ENCODE measurements at regions not wholly inside any gene's neighbourhood (a gene's known extent, or its start where the extent isn't known, plus 50 kb on each side); places are given as distances from the start of the nearest gene placed in this dataset.
"Not testable (repeated sequence)": the region's sequence is repeated elsewhere in the genome, so short reads cannot be mapped to it uniquely, and the experiment has no call there.

DNA sequence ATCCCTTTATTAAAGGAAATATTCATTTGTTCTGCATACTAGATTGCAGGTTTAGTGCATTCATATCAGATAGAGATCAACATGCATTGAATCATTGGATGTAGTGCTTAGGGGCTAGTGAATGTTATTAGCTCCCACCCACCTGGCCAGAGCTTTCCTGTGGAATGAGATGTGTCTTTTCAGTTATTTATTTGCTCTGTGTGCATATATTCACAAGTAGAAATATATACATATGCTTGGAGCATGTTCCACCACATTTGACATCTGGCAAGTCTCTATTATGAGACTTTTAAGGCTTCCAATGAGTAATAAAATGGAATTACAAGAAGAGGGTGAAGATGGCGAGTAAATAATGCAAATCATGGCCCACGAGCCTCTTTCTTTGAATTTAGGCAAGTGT lies 180.0 kb upstream of the LMO3 start:
- no peak overlapping the region for H3K4me3 ChIP-seq (ENCODE audit: low read depth, low read length)
- TF ChIP-seq, protein P1, sequence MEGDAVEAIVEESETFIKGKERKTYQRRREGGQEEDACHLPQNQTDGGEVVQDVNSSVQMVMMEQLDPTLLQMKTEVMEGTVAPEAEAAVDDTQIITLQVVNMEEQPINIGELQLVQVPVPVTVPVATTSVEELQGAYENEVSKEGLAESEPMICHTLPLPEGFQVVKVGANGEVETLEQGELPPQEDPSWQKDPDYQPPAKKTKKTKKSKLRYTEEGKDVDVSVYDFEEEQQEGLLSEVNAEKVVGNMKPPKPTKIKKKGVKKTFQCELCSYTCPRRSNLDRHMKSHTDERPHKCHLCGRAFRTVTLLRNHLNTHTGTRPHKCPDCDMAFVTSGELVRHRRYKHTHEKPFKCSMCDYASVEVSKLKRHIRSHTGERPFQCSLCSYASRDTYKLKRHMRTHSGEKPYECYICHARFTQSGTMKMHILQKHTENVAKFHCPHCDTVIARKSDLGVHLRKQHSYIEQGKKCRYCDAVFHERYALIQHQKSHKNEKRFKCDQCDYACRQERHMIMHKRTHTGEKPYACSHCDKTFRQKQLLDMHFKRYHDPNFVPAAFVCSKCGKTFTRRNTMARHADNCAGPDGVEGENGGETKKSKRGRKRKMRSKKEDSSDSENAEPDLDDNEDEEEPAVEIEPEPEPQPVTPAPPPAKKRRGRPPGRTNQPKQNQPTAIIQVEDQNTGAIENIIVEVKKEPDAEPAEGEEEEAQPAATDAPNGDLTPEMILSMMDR (IDR thresholded peaks at IDR 0.05; ENCODE audit: low read depth, low read length, missing control alignments) = no peak
- DNase-seq (ENCODE audit: low read depth) = no peak
- in situ Hi-C loops (cut with HindIII; ENCODE audit: low sequenced_read_pairs) = no loop called here

DNA sequence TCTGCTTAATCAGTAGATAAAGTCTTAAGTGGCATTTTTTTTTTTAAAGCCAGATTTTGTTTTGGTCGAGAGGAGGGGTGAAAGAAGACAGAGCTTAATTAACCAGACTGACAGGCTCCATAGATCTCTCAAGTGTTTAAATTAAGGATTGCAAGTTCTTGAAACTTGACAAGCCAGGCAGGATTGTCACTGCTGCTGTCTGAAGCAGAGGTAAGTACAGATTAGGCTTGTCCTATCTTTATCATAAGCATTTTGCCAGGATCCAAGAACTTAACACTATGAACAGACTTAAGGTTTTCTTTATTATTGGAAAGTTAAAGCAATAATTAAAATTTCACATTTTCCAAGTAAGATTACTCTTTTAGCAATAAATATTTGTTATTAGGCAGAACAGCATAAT lies 179.6 kb upstream of the LMO3 start:
- H3K4me3 ChIP-seq (ENCODE audit: low read depth, low read length) = no peak overlapping the region
- DNase-seq (ENCODE audit: low read depth) = no peak
- in situ Hi-C loops (cut with HindIII; ENCODE audit: low sequenced_read_pairs) = no loop called here
- TF ChIP-seq, protein P1 (IDR thresholded peaks at IDR 0.05; ENCODE audit: low read depth, low read length, missing control alignments) = no peak

DNA sequence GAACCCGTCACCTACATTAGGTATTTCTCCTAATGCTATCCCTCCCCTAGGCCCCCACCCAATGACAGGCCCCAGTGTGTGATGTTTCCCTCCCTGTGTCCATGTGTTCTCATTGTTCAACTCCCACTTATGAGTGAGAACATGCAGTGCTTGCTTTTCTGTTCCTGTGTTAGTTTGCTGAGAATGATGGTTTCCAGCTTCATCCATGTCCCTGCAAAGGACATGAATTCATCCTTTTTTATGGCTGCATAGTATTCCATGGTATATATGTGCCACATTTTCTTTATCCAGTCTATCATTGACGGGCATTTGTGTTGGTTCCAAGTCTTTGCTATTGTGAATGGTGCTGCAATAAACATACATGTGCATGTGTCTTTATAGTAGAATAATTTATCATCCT lies 163.2 kb upstream of the LMO3 start:
- in situ Hi-C loops (cut with HindIII; ENCODE audit: low sequenced_read_pairs); H3K4me3 ChIP-seq (ENCODE audit: low read depth, low read length); DNase-seq (ENCODE audit: low read depth): not testable (repeated sequence)

DNA sequence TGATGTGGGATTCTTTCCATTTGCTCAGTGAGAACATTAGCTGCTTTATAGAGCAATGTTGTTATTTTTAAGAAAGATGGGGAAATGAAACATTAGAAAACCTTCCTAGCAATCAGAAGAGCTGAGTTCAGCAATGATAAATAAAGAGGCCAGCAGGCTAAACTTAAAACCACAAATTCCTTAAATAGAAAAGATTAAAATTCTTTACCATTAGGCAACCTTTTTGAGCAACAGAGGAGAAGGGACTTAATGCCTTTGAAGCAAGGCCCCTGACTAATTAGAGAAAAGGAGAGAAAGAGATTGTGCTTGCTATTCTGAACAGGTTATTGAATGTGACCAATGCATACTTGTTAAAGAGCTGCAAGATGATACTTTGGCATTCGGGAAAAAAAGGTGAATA lies 160.8 kb upstream of the LMO3 start:
- no peak for DNase-seq (ENCODE audit: low read depth)
- H3K4me3 ChIP-seq (ENCODE audit: low read depth, low read length) = no peak overlapping the region
- TF ChIP-seq, protein P1 (IDR thresholded peaks at IDR 0.05; ENCODE audit: low read depth, low read length, missing control alignments) = no peak
- in situ Hi-C loops (cut with HindIII; ENCODE audit: low sequenced_read_pairs) = no loop called here

DNA sequence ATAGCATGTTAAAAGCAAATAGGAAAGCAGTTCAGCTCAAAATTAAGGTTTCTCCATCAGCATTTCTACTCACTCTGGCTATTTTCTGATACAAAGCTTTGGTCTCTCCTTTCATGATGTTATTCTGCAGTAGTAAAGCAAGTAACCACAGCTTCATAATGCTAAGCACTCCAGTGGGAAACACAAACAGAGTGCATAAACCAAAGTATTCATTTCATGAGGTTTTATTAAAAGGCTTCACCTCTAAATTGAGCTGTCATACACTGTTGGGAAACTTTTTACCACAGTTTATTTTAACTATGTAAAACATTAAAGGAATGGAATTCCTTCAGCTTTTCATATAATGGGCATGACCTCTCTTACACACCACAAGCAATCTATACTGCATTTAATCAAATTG lies 157.9 kb upstream of the LMO3 start:
- DNase-seq (ENCODE audit: low read depth) = peak; percentile 67
- in situ Hi-C loops (cut with HindIII; ENCODE audit: low sequenced_read_pairs) = no loop called here
- H3K4me3 ChIP-seq (ENCODE audit: low read depth, low read length) = no peak overlapping the region
- TF ChIP-seq, protein P1 (IDR thresholded peaks at IDR 0.05; ENCODE audit: low read depth, low read length, missing control alignments) = no peak

DNA sequence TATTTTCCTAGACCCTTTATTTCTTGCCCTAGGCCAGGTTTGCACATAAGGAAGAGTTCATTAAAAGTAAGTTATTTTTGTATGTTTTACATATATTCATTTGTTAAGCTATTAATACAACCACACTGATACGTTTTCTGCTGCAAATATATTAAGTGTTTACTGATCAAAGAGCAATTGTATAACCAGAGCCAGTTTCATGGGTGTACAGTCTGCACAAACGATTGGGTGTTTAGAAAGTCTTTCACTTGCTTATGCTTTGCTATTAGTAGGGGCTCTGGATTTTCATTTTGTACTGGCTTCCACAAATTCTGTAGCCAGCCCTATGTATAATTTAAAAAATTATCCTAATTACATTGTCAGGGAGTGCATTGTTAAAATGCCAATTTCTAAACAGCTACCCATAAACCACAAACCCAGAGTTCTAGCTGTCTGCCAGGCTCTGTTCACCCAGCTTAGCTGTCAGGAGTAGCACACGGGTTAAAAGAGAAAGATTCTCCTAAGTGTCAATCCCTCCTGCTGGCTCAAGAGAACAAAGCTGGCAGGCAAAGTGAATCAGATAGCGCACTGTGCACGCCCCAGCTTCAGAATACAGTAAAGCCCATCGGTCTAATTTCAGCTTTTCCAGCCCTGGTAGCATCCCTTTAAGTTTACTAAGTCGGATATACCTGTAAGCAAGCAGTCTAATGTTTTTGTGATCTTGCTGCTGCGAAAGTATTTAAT lies 151.0 kb upstream of the LMO3 start:
- in situ Hi-C loops (cut with HindIII; ENCODE audit: low sequenced_read_pairs) = no loop called here
- H3K4me3 ChIP-seq (ENCODE audit: low read depth, low read length) = no peak overlapping the region
- TF ChIP-seq, protein P1 (IDR thresholded peaks at IDR 0.05; ENCODE audit: low read depth, low read length, missing control alignments) = no peak
- DNase-seq (ENCODE audit: low read depth) = no peak

DNA sequence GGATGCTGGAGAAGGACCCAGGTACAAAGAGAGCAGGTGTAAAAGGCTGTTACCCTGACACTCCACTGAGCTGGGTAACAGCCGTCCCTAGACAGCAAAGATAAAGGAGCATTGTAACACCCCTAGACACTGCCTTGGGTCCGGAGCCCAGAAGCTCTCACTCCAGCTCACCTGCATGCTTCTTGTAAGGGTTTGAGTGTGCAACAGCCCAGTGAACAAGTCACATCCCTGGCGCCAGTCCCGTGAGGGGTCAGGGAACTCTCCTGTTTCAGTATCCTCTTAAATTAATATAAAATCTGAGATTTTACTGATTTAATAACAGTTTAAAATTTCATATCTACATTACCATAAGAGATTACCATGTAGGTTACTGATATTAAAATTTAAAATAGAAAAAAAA lies 124.8 kb upstream of the LMO3 start:
- TF ChIP-seq, protein P1 (IDR thresholded peaks at IDR 0.05; ENCODE audit: low read depth, low read length, missing control alignments) = no peak
- no peak for DNase-seq (ENCODE audit: low read depth)
- no peak overlapping the region for H3K4me3 ChIP-seq (ENCODE audit: low read depth, low read length)
- in situ Hi-C loops (cut with HindIII; ENCODE audit: low sequenced_read_pairs) = no loop called here
